NB4 (cell line): ENCODE measurements at regions not wholly inside any gene's neighbourhood (a gene's known extent, or its start where the extent isn't known, plus 50 kb on each side); places are given as distances from the start of the nearest gene placed in this dataset.

ENCODE experiments used
- DNase-seq: peaks from one replicate; pipeline ENCODE4 v3.0.0; 2010; ENCODE audit warnings: low read depth
- H3K4me3 ChIP-seq: one replicate; pipeline ENCODE4 v1.5.1; 2011; ENCODE audit warnings: mild to moderate bottlenecking, low read depth, low read length, moderate library complexity
- CTCF ChIP-seq: IDR thresholded peaks from one replicate; pipeline ENCODE4 v1.5.1; 2012; ENCODE audit warnings: low read depth, low read length
- MAX ChIP-seq: IDR thresholded peaks from 2 replicates; pipeline ENCODE4 v1.6.1; 2011; ENCODE audit warnings: low read depth, low read length
- MYC ChIP-seq: IDR thresholded peaks from 2 replicates; pipeline ENCODE4 v1.6.1; 2011; ENCODE audit warnings: low read depth, low read length
- POLR2A ChIP-seq: IDR thresholded peaks from 2 replicates; pipeline ENCODE4 v1.6.1; 2011; ENCODE audit warnings: mild to moderate bottlenecking; ENCODE audit not compliant: insufficient read length; ENCODE audit errors: extremely low read depth

- no peak for DNase-seq
- H3K4me3 ChIP-seq = no peak overlapping the region
- TF ChIP-seq MYC = no peak
- no peak for TF ChIP-seq MAX
- TF ChIP-seq POLR2A = no peak
- no peak for TF ChIP-seq CTCF
Observed at GRCh38 chr10:69684020-69684980, 54.3 kb downstream of the FAM241B start.

GRCh38 chr10:69684981-69685353 is 54.9 kb downstream of the FAM241B start:
- DNase-seq = no peak
- TF ChIP-seq MYC (no peak), MAX (no peak), CTCF (no peak), POLR2A (no peak)
- no peak overlapping the region for H3K4me3 ChIP-seq

GRCh38 chr10:69685426-69685801 is 55.4 kb downstream of the FAM241B start:
- no peak for DNase-seq
- TF ChIP-seq POLR2A (no peak), MYC (no peak), CTCF (no peak), MAX (no peak)
- no peak overlapping the region for H3K4me3 ChIP-seq

GRCh38 chr10:69685802-69686585 is 55.9 kb downstream of the FAM241B start:
- no peak overlapping the region for H3K4me3 ChIP-seq
- TF ChIP-seq POLR2A = no peak
- TF ChIP-seq MYC = no peak
- TF ChIP-seq MAX = no peak
- no peak for TF ChIP-seq CTCF
- no peak for DNase-seq

GRCh38 chr10:69686866-69687265 is 56.8 kb downstream of the FAM241B start:
- H3K4me3 ChIP-seq = no peak overlapping the region
- no peak for DNase-seq
- no peak for TF ChIP-seq POLR2A
- no peak for TF ChIP-seq CTCF
- no peak for TF ChIP-seq MAX
- no peak for TF ChIP-seq MYC
